ENCODE measurements at regions not wholly inside any gene's neighbourhood (a gene's known extent, or its start where the extent isn't known, plus 50 kb on each side); places are given as distances from the start of the nearest gene placed in this dataset.
"Not testable (repeated sequence)": the region's sequence is repeated elsewhere in the genome, so short reads cannot be mapped to it uniquely, and the experiment has no call there.

DNA sequence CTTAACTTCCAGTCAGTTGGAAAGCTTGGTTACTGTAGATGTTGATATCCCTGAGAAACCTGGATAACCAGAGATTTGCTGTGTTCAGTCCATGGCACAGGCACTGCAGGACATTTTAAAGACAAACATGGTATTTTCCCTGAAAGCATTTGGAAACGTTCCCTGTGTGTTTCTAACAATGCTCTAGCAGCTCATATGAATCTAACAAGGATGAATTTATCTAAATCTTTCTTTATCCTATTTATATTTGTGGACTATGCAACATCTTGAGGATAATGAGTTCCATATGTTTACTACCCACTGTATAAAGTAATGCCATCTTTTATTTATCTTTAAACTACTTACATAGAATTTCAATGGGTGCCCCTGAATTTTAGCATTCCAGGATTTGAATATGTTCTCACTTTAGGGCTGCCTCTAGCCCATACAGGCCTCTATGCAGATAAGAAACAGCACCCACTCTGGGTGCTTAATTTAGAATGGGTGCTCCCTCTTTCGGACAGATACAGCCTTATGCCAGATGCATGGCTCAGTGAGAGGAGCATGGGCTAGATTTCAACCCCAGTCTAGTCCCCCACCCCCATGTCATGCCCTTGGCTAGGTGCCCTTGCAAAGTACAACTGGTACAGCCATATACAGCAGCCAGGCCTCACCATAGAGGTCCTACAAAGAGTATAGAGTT is 50.6 kb upstream of the NEMP2 start:
- peaks cover 7% of the 10 kb centered on the region for H3K4me1 ChIP-seq (ENCODE audit: control insufficient read depth, insufficient read depth, low read length)
- DNase-seq, result no peak
- no peak for ATAC-seq
- H3K4me3 ChIP-seq (ENCODE audit: low read length), result no peak overlapping the region
- WGBS, result 64% methylated on average over 2 of the region's 2 CpGs
- no peaks in the 10 kb centered on the region for H3K9me3 ChIP-seq (ENCODE audit: control insufficient read depth, low read length)
- H3K27ac ChIP-seq (ENCODE audit: low read length), result no peak overlapping the region
- no peaks in the 10 kb centered on the region for H3K27me3 ChIP-seq (ENCODE audit: control insufficient read depth, insufficient read depth)
- intact Hi-C loops (cut with DNase I), result no loop called here

DNA sequence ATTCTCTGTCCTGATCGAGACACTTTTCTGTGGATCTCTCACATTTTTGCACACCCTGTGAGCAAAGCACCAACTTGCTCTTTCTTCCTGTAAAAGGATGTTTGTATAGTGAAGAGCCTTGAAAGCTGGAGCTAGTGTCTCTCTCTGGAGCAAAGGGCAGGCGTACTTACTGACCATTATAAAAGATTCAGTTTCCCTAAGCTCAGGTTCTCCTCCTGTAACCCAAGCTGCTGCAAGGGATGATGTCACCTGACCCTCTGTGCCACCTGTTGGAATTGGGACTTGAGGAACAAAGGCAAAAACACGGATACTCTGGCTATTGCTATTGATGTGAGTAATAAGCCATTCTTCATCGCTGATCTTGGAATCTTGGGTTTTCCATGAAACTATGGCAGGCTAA is 52.6 kb upstream of the NEMP2 start:
- H3K9me3 ChIP-seq (ENCODE audit: control insufficient read depth, low read length), result no peaks in the 10 kb centered on the region
- DNase-seq (no peak), ATAC-seq (no peak)
- no peaks in the 10 kb centered on the region for H3K27me3 ChIP-seq (ENCODE audit: control insufficient read depth, insufficient read depth)
- H3K4me3 ChIP-seq (ENCODE audit: low read length), result no peak overlapping the region
- H3K27ac ChIP-seq (ENCODE audit: low read length), result no peak overlapping the region
- WGBS, result 91% methylated on average over 4 of the region's 4 CpGs
- peaks cover 6% of the 10 kb centered on the region for H3K4me1 ChIP-seq (ENCODE audit: control insufficient read depth, insufficient read depth, low read length)
- intact Hi-C loops (cut with DNase I), result no loop called here

DNA sequence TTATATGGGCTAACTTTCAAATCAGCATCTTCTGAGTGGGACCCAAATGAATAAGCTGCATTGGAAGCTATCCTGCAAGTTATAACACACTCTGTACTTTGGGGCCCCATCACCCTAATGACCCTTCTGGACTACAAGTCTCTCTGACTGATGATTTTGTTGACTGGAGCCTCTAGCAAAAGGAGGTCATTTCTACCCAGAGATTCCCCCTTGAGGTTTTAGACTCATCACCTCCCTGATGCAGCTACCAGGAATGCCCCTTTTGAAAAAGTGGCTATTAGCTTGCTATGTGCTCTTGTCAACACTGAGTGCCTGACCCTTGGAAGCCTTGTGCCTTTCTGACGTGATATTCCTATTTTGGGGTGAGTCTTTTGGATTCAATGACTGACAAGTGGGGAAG is 54.5 kb upstream of the NEMP2 start:
- Histone ChIP-seq H3K27me3 (ENCODE audit: control insufficient read depth, insufficient read depth) (no peaks in the 10 kb centered on the region), H3K4me3 (ENCODE audit: low read length) (no peak overlapping the region), H3K4me1 (ENCODE audit: control insufficient read depth, insufficient read depth, low read length) (no peaks in the 10 kb centered on the region), H3K9me3 (ENCODE audit: control insufficient read depth, low read length) (no peaks in the 10 kb centered on the region), H3K27ac (ENCODE audit: low read length) (no peak overlapping the region)
- DNase-seq, result no peak
- ATAC-seq, result no peak
- 81% methylated on average over 1 of the region's 1 CpG for WGBS
- intact Hi-C loops (cut with DNase I), result no loop called here

DNA sequence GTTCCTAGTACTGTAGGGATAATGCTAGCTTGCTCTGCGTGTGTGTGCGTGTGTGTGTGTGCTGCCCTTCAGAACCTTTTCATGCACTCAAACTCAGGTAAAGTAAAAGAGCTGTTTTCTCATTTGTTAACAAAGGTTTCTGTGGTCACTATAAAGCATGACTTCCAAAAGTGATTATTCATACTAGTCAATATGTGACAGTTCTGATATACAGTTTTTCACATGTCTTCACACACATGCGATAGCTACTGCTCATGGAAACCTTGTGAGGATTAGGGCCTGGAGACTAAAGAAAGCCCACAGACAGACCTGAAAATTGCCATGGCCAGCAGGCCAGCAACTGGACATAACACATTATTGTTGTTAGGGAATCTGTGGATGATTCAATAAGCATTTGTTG is 56.9 kb upstream of the NEMP2 start:
- no peaks in the 10 kb centered on the region for H3K4me1 ChIP-seq (ENCODE audit: control insufficient read depth, insufficient read depth, low read length)
- WGBS, result 95% methylated on average over 3 of the region's 3 CpGs
- intact Hi-C loops (cut with DNase I), result no loop called here
- H3K27me3 ChIP-seq (ENCODE audit: control insufficient read depth, insufficient read depth), result no peaks in the 10 kb centered on the region
- H3K27ac ChIP-seq (ENCODE audit: low read length), result no peak overlapping the region
- no peak overlapping the region for H3K4me3 ChIP-seq (ENCODE audit: low read length)
- H3K9me3 ChIP-seq (ENCODE audit: control insufficient read depth, low read length), result no peaks in the 10 kb centered on the region
- DNase-seq (no peak), ATAC-seq (no peak)

DNA sequence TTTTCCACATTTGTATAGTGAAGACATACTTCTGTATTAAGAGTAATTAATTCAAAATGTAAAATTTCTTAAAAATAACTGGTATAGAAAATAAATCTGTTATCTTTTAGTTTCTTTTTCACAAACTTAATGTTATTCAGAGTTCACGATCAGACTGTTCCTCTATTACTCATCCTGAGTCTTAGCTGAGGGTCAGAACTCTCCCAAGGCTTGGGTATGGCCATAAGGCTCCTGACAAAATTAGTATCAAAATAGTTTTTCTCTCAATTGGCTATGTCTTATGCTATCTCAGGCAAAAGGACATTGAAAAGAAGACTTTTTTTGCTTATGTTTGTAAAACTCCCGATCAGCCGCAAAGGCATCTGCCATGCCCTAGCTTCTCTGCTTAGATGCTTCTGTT is 56.1 kb upstream of the NAB1 start:
- Histone ChIP-seq H3K27me3 (ENCODE audit: control insufficient read depth, insufficient read depth) (no peaks in the 10 kb centered on the region), H3K27ac (ENCODE audit: low read length) (no peak overlapping the region), H3K9me3 (ENCODE audit: control insufficient read depth, low read length) (no peaks in the 10 kb centered on the region), H3K4me3 (ENCODE audit: low read length) (no peak overlapping the region), H3K4me1 (ENCODE audit: control insufficient read depth, insufficient read depth, low read length) (peaks cover 3% of the 10 kb centered on the region)
- no peak for DNase-seq
- WGBS, result 91% methylated on average over 3 of the region's 3 CpGs
- intact Hi-C loops (cut with DNase I), result no loop called here
- no peak for ATAC-seq

DNA sequence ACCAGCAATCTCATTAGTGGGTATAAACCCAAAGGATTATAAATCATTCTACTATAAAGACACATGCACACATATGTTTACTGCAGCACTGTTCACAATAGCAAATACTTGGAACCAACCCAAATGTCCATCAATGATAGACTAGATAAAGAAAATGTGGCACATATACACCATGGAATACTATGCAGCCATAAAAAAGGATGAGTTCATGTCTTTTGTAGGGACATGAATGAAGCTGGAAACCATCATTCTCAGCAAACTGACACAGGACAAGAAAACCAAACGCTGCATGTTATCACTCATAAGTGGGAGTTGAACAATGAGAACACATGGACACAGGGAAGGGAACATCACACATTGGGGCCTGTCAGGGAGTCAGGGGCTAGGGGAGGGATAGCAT is 53.0 kb upstream of the NAB1 start:
- H3K27ac ChIP-seq (ENCODE audit: low read length); H3K4me3 ChIP-seq (ENCODE audit: low read length); H3K27me3 ChIP-seq (ENCODE audit: control insufficient read depth, insufficient read depth); ATAC-seq; H3K4me1 ChIP-seq (ENCODE audit: control insufficient read depth, insufficient read depth, low read length); DNase-seq; intact Hi-C loops (cut with DNase I); H3K9me3 ChIP-seq (ENCODE audit: control insufficient read depth, low read length): not testable (repeated sequence)
- 69% methylated on average over 1 of the region's 1 CpG for WGBS

DNA sequence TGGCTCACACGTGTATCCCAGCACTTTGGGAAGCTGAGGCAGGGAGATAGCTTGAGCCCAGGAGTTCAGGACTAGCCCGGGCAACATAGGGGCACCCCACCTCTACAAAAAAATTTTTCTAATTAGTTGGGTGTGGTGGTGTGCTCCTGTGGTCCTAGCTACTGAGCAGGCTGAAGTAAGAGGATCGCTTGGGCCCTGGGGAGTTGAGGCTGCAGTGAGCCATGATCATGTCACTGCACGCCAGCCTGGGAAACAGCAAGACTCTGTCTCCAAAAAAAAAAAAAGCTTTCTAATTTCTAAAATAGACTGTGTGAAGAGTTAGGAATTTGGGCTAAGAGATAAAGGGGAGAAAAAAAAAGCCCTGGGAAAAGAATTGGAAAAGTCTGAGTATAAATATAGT is 51.9 kb upstream of the NAB1 start:
- Histone ChIP-seq H3K9me3 (ENCODE audit: control insufficient read depth, low read length) (no peaks in the 10 kb centered on the region), H3K27me3 (ENCODE audit: control insufficient read depth, insufficient read depth) (no peaks in the 10 kb centered on the region), H3K4me1 (ENCODE audit: control insufficient read depth, insufficient read depth, low read length) (peaks cover 3% of the 10 kb centered on the region), H3K27ac (ENCODE audit: low read length) (no peak overlapping the region), H3K4me3 (ENCODE audit: low read length) (no peak overlapping the region)
- 52% methylated on average over 4 of the region's 4 CpGs for WGBS
- ATAC-seq (peak; percentile 52 to 61), DNase-seq (peak; percentile 22 to 74 (median 57))
- intact Hi-C loops (cut with DNase I), result no loop called here

DNA sequence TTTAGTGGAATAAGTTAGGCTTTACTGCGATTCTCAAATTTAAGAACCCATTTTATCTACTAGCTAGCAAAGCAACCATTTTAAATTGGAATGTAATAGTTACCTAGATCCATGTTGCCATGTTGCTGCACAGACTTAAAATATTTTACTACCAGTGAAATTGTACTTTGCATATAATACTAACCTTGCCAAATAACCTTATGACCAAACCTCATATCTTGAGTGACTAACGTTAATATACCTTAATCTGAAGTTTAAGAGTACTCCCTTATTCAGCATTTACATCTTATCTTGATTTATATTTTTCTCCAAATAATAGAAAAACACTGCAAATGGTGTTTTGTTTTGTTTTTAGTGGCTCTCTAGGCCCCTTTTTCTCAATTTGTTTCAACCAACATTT is 50.3 kb upstream of the NAB1 start:
- intact Hi-C loops (cut with DNase I), result no loop called here
- H3K9me3 ChIP-seq (ENCODE audit: control insufficient read depth, low read length), result no peaks in the 10 kb centered on the region
- peaks cover 3% of the 10 kb centered on the region for H3K4me1 ChIP-seq (ENCODE audit: control insufficient read depth, insufficient read depth, low read length)
- DNase-seq, result no peak
- no peak overlapping the region for H3K4me3 ChIP-seq (ENCODE audit: low read length)
- H3K27ac ChIP-seq (ENCODE audit: low read length), result no peak overlapping the region
- 74% methylated on average over 2 of the region's 2 CpGs for WGBS
- H3K27me3 ChIP-seq (ENCODE audit: control insufficient read depth, insufficient read depth), result no peaks in the 10 kb centered on the region
- no peak for ATAC-seq

DNA sequence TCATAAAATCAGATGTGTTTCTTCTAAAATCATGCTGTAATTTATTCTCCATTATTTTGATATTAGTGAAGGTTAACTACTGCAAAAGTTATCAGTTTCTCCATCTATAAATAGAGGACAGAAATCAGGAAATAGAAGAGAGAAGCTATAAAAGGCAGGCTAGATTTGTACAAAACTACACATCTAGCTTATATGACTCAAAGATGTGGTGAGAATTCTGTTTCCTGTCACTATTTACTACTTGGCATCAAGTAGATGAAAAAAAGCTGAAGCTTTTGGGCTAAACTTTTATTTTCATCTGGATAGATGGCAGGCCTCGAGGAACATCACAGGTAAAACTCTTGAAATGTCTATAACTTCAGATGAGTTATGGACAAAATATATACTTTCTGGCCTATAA is 49.8 kb upstream of the NAB1 start:
- no peaks in the 10 kb centered on the region for H3K9me3 ChIP-seq (ENCODE audit: control insufficient read depth, low read length)
- peaks cover 3% of the 10 kb centered on the region for H3K4me1 ChIP-seq (ENCODE audit: control insufficient read depth, insufficient read depth, low read length)
- H3K27me3 ChIP-seq (ENCODE audit: control insufficient read depth, insufficient read depth), result no peaks in the 10 kb centered on the region
- intact Hi-C loops (cut with DNase I), result no loop called here
- no peak for ATAC-seq
- H3K27ac ChIP-seq (ENCODE audit: low read length), result no peak overlapping the region
- H3K4me3 ChIP-seq (ENCODE audit: low read length), result no peak overlapping the region
- DNase-seq, result no peak
- WGBS, result 79% methylated on average over 1 of the region's 1 CpG
